Right lobe of liver (tissue), 4 donors: ENCODE measurements at regions not wholly inside any gene's neighbourhood (a gene's known extent, or its start where the extent isn't known, plus 50 kb on each side); places are given as distances from the start of the nearest gene placed in this dataset.
"Not testable (repeated sequence)": the region's sequence is repeated elsewhere in the genome, so short reads cannot be mapped to it uniquely, and the experiment has no call there.

Source experiments
- POLR2A ChIP-seq: fragments of 450-650 bp; IDR thresholded peaks from one replicate; pipeline ENCODE4 v1.6.1; 2017; ENCODE audit warnings: antibody characterized with exemption, mild to moderate bottlenecking
- TF ChIP-seq, protein P1 (sequence below), 4 donors: fragments of 200-600 bp in 3 of 4; fragments of 450-650 bp in 1 of 4; IDR thresholded peaks; one replicate each; pipeline versions ENCODE4 v1.5.1 to v1.8.0; 2016 to 2022; ENCODE audit warnings: antibody characterized with exemption in 4 of 4, mild to moderate bottlenecking in 2 of 4
- donor health status: DM: no; HTN: no; CAD: no.
- donor health status: DM: no; HTN: no; CAD: no.
- donor health status: DM: no; HTN: yes; CAD: no.

DNA sequence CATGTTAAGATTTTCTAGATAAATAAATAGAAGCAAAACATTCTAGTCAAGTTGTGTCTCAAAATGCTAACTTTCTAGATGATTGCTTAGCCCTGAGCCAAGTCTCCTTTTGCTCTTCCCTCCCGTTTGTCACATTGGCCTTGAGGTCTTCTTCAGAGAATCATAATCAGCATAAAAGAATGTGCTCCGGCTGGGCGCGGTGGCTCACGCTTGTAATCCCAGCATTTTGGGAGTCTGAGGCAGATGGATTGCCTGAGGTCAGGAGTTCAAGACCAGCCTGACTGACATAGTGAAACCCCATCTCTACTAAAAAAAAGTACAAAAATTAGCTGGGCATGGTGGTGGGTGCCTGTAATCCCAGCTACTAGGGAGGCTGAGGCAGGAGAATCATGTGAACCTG, 182.3 kb downstream of the NRIP1 start:
- TF ChIP-seq, protein P1, sequence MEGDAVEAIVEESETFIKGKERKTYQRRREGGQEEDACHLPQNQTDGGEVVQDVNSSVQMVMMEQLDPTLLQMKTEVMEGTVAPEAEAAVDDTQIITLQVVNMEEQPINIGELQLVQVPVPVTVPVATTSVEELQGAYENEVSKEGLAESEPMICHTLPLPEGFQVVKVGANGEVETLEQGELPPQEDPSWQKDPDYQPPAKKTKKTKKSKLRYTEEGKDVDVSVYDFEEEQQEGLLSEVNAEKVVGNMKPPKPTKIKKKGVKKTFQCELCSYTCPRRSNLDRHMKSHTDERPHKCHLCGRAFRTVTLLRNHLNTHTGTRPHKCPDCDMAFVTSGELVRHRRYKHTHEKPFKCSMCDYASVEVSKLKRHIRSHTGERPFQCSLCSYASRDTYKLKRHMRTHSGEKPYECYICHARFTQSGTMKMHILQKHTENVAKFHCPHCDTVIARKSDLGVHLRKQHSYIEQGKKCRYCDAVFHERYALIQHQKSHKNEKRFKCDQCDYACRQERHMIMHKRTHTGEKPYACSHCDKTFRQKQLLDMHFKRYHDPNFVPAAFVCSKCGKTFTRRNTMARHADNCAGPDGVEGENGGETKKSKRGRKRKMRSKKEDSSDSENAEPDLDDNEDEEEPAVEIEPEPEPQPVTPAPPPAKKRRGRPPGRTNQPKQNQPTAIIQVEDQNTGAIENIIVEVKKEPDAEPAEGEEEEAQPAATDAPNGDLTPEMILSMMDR (IDR thresholded peaks at IDR 0.05), result not testable (repeated sequence)
- not testable (repeated sequence) for TF ChIP-seq POLR2A
